Activated naive CD8-positive, alpha-beta T cell treated with anti-CD3 and anti-CD28 coated beads for 36 hours (primary cell): ENCODE measurements at regions not wholly inside any gene's neighbourhood (a gene's known extent, or its start where the extent isn't known, plus 50 kb on each side); places are given as distances from the start of the nearest gene placed in this dataset.

Experiments used
- DNase-seq: peaks from one replicate; pipeline ENCODE4 v3.0.0; 2021
- H3K27ac Mint-ChIP-seq: one replicate; pipeline ENCODE4 v1.8.0; 2022; ENCODE audit warnings: mild to moderate bottlenecking, moderate library complexity, mixed read lengths
- H3K27me3 Mint-ChIP-seq: one replicate; pipeline ENCODE4 v1.8.0; 2022; ENCODE audit warnings: mild to moderate bottlenecking, mixed read lengths
- H3K36me3 Mint-ChIP-seq: one replicate; pipeline ENCODE4 v1.8.0; 2021; ENCODE audit warnings: mild to moderate bottlenecking, mixed read lengths
- H3K4me1 Mint-ChIP-seq: one replicate; pipeline ENCODE4 v1.8.0; 2021; ENCODE audit warnings: mixed read lengths
- H3K4me3 Mint-ChIP-seq: one replicate; pipeline ENCODE4 v1.8.0; 2022; ENCODE audit warnings: mild to moderate bottlenecking, moderate library complexity, mixed read lengths
- H3K9me3 Mint-ChIP-seq: one replicate; pipeline ENCODE4 v1.8.0; 2022; ENCODE audit warnings: mixed read lengths

DNA sequence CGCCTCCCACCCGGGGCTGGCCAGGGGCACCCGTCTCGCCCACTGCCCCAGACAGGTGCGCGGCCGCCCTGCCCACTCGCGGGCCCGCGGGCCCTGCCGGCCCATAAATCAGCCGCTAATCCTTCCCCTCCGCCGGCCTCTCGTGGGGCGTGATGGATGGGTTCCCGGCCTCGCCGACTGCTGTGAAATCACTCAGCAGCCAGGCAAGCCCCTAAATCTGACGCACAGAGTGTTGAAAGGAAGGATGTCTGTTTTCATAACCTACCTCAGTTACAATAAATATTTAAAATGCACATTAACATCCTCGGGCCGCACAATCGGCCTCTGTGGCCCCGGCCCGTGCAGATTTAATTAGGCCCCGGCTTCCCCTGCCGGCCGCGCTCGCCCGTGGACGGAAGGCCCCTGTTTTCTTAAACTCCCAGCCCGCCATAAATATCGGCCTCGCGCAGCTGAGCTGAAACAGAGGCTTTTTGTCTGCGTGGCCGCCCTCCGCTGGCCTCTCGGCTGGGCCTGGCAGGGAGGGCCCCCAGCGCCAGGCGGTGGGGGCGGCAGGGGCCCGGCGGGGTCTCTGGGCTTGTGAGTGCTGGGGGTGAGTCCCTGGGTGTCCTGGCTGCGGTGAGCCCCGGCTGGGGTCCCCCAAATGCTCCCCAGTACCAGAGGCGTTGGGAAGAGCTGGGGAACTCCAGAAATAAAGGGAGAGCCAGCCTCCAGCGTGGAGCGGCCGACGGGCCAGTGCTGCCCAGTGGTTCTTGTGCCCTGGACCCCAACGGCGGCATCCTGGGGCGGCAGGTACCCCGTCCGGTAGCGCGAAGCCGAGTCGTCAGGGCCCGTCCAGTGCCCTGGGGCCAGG, 90.7 kb downstream of the UNCX start:
- Mint-ChIP-seq H3K27ac (no peak overlapping the region), H3K27me3 (peaks cover 25% of the 10 kb centered on the region), H3K4me3 (no peak overlapping the region), H3K36me3 (no peaks in the 10 kb centered on the region), H3K9me3 (no peaks in the 10 kb centered on the region), H3K4me1 (no peaks in the 10 kb centered on the region)
- DNase-seq, result no peak

- peaks cover 25% of the 10 kb centered on the region for H3K27me3 Mint-ChIP-seq
- no peaks in the 10 kb centered on the region for H3K36me3 Mint-ChIP-seq
- no peaks in the 10 kb centered on the region for H3K4me1 Mint-ChIP-seq
- DNase-seq, result no peak
- no peak overlapping the region for H3K4me3 Mint-ChIP-seq
- no peak overlapping the region for H3K27ac Mint-ChIP-seq
- H3K9me3 Mint-ChIP-seq, result no peaks in the 10 kb centered on the region
Measured at GRCh38 chr7:1324028-1324900, 91.6 kb downstream of the UNCX start.

DNA sequence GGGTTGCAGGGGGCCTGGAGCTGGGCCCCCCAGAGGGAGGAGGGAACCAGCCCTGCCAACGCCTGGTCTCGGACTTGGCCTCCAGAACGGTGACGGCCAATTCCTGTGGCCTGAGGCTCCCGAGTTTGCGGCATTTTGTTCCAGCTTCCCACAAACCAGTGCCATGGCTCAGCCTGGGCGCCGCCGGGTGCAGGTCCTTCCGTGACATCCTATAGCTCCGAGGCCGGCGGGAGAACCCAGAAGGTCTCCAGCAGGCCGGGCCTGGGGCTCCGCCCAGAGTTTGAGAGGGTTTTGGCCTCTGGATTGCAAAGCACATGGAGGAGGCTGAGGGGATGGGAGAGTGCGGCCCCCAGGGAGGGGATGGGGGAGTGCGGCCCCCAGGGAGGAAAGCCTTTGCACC, 92.6 kb downstream of the UNCX start:
- DNase-seq, result no peak
- Mint-ChIP-seq H3K27me3 (peaks cover 30% of the 10 kb centered on the region), H3K4me1 (no peaks in the 10 kb centered on the region), H3K27ac (no peak overlapping the region), H3K4me3 (no peak overlapping the region), H3K9me3 (no peaks in the 10 kb centered on the region), H3K36me3 (no peaks in the 10 kb centered on the region)

- Mint-ChIP-seq H3K27me3 (peaks cover 30% of the 10 kb centered on the region), H3K4me3 (no peak overlapping the region), H3K27ac (no peak overlapping the region), H3K4me1 (no peaks in the 10 kb centered on the region), H3K9me3 (no peaks in the 10 kb centered on the region), H3K36me3 (no peaks in the 10 kb centered on the region)
- DNase-seq, result no peak
Measured at GRCh38 chr7:1325646-1326510, 93.2 kb downstream of the UNCX start.

DNA sequence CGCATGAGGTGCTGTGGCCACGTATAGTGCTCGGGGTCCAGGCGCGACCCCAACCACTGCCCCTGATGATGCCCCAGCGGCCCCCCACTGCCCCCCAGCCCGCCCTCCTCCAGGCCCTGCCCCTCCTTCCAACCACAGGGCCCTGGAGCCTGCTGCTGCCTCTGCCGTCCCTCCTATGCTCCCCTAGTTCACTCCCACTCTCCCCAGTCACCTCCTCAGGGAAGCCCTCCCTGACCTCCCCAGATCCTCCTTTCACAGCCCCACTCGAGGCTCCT, 93.8 kb downstream of the UNCX start:
- Mint-ChIP-seq H3K27me3 (peaks cover 30% of the 10 kb centered on the region), H3K36me3 (no peaks in the 10 kb centered on the region), H3K9me3 (no peaks in the 10 kb centered on the region), H3K4me1 (no peaks in the 10 kb centered on the region), H3K27ac (no peak overlapping the region), H3K4me3 (no peak overlapping the region)
- DNase-seq, result no peak

- Mint-ChIP-seq H3K9me3 (no peaks in the 10 kb centered on the region), H3K4me1 (no peaks in the 10 kb centered on the region), H3K36me3 (peaks cover 1% of the 10 kb centered on the region), H3K27ac (no peak overlapping the region), H3K27me3 (peaks cover 36% of the 10 kb centered on the region), H3K4me3 (no peak overlapping the region)
- no peak for DNase-seq
Measured at GRCh38 chr7:1329261-1329660, 96.6 kb downstream of the UNCX start.

- Mint-ChIP-seq H3K36me3 (peaks cover 2% of the 10 kb centered on the region), H3K9me3 (no peaks in the 10 kb centered on the region), H3K4me3 (no peak overlapping the region), H3K4me1 (no peaks in the 10 kb centered on the region), H3K27ac (no peak overlapping the region), H3K27me3 (peaks cover 37% of the 10 kb centered on the region)
- no peak for DNase-seq
Measured at GRCh38 chr7:1329966-1330800, 97.5 kb downstream of the UNCX start.

GRCh38 chr7:1330801-1331425, 98.2 kb downstream of the UNCX start:
- peaks cover 2% of the 10 kb centered on the region for H3K36me3 Mint-ChIP-seq
- DNase-seq, result no peak
- no peak overlapping the region for H3K4me3 Mint-ChIP-seq
- peaks cover 42% of the 10 kb centered on the region for H3K27me3 Mint-ChIP-seq
- H3K9me3 Mint-ChIP-seq, result peaks cover 3% of the 10 kb centered on the region
- H3K4me1 Mint-ChIP-seq, result no peaks in the 10 kb centered on the region
- H3K27ac Mint-ChIP-seq, result no peak overlapping the region

- Mint-ChIP-seq H3K27me3 (peaks cover 45% of the 10 kb centered on the region), H3K36me3 (peaks cover 2% of the 10 kb centered on the region), H3K4me1 (no peaks in the 10 kb centered on the region), H3K9me3 (peaks cover 5% of the 10 kb centered on the region), H3K4me3 (no peak overlapping the region), H3K27ac (no peak overlapping the region)
- DNase-seq, result no peak
Measured at GRCh38 chr7:1331561-1332467, 99.1 kb downstream of the UNCX start.

- DNase-seq, result no peak
- Mint-ChIP-seq H3K36me3 (peaks cover 2% of the 10 kb centered on the region), H3K4me1 (no peaks in the 10 kb centered on the region), H3K27ac (peak overlapping the region; percentile 25), H3K9me3 (peaks cover 17% of the 10 kb centered on the region), H3K27me3 (peaks cover 62% of the 10 kb centered on the region), H3K4me3 (no peak overlapping the region)
Measured at GRCh38 chr7:1336509-1336908, 103.8 kb downstream of the UNCX start.

DNA sequence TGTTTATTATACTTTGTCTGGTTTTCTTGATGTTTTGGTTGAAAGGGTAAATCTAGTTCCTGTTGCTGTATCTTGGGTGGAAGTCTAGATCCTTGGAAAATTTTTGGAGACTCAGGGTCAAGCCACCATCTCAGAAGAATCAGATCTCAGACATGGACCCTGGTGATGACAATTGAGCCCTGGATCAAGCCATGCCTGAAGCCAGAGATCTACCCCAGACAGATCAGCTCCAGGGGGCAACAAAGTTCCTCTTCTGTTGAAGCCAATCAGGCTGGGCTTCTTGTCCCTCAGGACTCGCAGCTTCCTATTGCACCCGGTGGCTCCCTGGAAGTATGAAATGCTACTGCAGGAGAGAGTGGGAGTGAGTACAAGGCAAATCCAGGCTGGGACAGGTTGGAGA, 106.9 kb downstream of the UNCX start:
- peaks cover 17% of the 10 kb centered on the region for H3K9me3 Mint-ChIP-seq
- DNase-seq, result no peak
- no peaks in the 10 kb centered on the region for H3K36me3 Mint-ChIP-seq
- no peak overlapping the region for H3K4me3 Mint-ChIP-seq
- peaks cover 35% of the 10 kb centered on the region for H3K27me3 Mint-ChIP-seq
- no peaks in the 10 kb centered on the region for H3K4me1 Mint-ChIP-seq
- no peak overlapping the region for H3K27ac Mint-ChIP-seq

GRCh38 chr7:1340031-1340430, 107.4 kb downstream of the UNCX start:
- H3K27ac Mint-ChIP-seq, result no peak overlapping the region
- H3K4me1 Mint-ChIP-seq, result no peaks in the 10 kb centered on the region
- DNase-seq, result no peak
- no peaks in the 10 kb centered on the region for H3K36me3 Mint-ChIP-seq
- peaks cover 17% of the 10 kb centered on the region for H3K9me3 Mint-ChIP-seq
- H3K27me3 Mint-ChIP-seq, result peaks cover 31% of the 10 kb centered on the region
- no peak overlapping the region for H3K4me3 Mint-ChIP-seq
